ENCODE measurements at regions not wholly inside any gene's neighbourhood (a gene's known extent, or its start where the extent isn't known, plus 50 kb on each side); places are given as distances from the start of the nearest gene placed in this dataset.

DNA sequence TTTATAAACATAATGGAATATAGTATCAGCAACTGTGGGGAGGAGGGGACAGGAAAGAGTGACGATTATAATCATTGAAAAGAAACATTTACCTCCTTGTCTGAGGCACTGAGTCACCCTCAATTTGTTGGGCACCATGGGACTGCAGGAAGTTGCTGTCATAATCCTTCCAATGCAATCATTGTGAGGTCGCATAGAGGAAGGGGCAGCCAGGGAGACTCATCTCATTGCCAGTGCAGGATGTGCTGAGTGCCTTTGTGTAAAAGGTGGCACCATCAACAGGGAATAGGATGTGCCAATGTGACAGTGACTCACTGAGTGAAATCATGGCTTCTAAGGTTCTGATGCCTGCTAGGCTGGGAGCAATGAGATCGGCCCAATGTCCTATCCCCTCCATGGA, 300.4 kb upstream of the ADAMTS9 start:
- DNase-seq, result no peak

- no peak for DNase-seq
Observed at GRCh38 chr3:64987726-64988125, 299.9 kb upstream of the ADAMTS9 start.

DNA sequence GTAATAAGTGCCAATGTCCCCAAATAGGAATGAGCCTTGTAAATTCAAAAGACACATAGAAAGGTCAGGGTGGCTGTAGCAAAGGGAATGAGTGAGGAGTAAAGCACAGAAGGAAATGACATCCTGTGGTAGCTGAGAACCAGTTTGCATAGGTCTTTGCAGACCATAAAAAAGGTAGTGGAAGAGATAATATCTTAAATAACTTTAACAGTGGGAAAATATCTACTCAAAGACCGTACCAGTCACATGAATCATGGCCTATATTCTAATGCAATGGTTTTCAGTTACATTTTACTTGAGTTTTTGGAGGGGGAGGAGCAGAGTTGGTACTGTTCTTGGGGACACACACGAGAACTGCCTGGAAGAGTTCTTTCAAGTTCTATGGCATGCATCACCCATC, 297.3 kb upstream of the ADAMTS9 start:
- DNase-seq, result no peak

DNA sequence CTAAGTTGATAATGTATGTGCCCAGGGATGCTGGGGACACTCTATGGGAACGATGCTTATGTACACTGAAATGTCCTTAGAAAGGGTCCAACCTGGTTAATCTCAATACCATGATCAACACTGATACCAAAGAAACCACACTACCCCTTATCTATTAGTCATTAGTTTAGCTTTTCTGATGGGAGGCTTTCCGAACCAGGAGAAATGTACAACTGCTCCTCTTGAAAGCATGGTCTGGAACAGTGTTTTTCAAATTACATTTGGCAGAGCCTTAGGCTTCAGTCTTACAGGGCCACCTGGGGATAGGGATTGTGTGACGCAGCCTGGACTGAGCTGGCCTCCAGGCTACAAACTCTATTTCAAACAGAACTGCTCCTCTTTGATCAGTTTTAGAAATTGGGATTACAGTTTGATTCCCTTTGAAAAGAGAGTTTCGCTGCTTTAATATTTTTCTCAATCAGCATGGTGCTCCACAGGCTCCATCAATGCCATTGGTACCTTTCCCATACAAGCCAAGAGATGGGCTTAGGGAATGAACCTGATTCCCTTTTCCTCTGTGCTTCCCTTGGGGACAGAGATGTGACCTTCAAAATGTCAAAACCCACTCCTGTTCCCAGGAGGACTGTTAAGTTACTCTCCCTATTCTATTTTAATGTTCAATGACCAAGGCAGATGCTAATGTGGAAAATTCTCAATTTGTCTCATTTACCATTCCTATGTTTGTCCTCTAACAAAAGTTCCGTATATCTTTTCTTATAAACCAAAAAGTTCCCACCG, 296.0 kb upstream of the ADAMTS9 start:
- no peak for DNase-seq

GRCh38 chr3:64977308-64978100, 289.7 kb upstream of the ADAMTS9 start:
- no peak for DNase-seq

DNA sequence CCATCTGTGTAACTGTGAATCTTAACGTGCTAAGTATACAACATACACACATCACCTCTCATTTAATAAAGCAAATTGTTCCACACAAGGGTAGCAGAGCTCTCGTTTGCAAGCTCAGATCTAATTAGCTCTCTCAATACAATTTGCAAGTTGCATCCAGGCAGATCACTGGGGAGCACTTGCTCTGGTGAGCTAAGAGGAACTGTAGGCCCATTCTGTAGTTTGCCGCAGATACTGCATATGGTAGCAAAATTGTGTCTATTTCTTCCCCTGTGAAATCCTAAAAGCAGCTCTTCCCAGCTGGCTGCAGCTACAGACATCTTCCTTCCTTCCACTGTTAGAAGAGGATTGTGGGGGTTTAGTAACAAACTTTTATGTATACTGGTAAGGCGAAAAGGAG, 288.7 kb upstream of the ADAMTS9 start:
- DNase-seq, result no peak

GRCh38 chr3:64975147-64975546, 287.3 kb upstream of the ADAMTS9 start:
- DNase-seq, result no peak

- DNase-seq, result no peak
Observed at GRCh38 chr3:64974401-64974800, 286.6 kb upstream of the ADAMTS9 start.

DNA sequence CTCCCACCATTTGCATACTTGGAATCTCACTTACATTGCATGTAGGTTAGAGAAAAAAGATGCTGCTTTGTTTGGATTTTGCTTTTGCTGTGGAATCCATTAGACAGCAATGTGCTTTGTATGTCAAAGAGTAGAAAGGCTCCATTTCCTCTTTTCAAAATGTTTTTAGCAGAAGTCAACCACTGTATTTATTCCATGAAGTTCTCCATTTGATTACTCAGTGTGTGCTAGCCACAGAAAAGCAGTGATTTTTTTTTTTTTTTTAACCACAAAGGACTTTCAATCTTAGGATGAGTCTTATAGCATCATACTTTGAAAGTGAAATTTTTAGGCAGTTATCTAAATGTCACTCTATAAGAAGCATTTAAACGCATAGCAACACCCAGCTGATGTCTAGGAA, 285.0 kb upstream of the ADAMTS9 start:
- peak in 1 of 5 experiments; percentile 64 for DNase-seq

DNA sequence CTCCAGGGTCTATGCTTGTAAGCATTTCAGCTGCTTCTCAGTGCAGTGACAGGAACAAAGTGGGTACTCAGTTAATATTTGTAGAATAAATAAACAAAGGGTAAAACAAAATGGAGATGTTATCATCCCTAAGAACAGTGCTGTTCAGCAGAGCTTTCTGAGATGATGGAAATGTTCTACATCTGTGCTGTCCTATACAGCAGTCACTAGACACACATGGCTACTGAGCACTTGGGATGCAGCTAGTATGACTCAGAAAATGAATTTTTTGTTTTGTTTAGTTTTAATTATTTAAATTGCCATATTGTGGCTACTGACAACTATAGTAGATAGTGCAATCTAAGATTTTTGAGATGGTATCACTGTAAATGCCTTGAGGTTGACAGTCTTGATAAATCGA, 283.8 kb upstream of the ADAMTS9 start:
- DNase-seq, result no peak

GRCh38 chr3:64970634-64971033, 282.8 kb upstream of the ADAMTS9 start:
- DNase-seq, result no peak

- no peak for DNase-seq
Observed at GRCh38 chr3:64961301-64961700, 273.5 kb upstream of the ADAMTS9 start.

DNA sequence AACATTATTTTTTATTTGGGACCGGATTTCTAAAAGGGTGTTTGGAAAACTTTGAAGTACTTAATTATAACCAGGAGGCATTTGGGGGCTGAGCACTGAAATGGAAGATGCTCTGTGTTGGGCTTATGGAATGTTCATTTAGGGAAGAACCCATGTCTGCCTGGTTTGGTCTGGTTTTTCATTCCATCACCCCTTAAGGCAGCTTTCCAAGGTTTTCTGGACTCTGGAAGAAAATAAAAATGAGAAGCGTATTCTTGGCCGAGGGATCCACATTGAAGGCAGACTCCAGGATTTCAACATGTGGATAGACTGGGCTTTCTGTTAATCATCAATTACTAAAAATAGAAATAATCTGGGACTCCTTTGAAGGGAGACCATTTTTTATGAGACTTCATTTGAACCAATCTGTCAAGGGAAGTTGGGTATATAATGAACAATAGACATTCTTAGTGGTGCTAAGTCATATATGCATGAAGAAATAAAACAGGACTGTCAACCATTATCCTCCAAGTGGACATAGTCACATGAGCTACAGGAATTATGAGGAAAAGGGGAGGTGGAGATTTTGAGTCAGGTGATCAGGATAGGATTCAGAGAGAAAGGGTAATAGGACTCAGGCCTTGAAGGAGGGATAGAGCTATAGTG, 270.5 kb upstream of the ADAMTS9 start:
- DNase-seq, result no peak

- DNase-seq, result no peak
Observed at GRCh38 chr3:64957408-64958198, 269.8 kb upstream of the ADAMTS9 start.

DNA sequence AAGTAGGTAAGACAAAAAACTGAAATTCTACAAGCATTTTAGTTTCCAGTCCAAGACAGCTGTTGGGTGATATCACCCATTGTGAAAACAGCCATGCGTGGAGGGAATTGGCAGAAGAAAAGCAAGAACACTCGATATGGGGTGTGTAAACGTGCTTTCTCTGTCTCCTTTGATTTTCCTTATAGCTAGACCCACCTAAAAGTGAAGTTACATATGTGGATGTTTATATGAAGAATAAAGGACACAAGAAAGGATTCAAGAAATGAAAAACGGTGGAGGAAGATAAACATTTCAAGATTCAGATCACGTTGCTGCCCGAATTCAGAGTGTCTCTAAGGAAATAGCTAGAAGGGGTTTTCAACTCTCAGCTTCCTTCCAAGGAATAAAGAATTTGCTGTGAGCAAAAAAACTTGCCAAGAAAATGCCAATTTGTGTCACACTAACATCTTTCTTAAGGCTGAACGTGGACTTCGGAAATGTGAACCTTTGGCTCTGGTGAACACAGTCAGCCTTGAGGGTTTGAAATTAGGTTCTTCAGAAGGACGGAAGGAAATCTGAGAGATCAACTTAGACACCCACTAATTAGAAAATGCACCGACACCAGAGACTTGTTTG, 269.0 kb upstream of the ADAMTS9 start:
- no peak for DNase-seq

DNA sequence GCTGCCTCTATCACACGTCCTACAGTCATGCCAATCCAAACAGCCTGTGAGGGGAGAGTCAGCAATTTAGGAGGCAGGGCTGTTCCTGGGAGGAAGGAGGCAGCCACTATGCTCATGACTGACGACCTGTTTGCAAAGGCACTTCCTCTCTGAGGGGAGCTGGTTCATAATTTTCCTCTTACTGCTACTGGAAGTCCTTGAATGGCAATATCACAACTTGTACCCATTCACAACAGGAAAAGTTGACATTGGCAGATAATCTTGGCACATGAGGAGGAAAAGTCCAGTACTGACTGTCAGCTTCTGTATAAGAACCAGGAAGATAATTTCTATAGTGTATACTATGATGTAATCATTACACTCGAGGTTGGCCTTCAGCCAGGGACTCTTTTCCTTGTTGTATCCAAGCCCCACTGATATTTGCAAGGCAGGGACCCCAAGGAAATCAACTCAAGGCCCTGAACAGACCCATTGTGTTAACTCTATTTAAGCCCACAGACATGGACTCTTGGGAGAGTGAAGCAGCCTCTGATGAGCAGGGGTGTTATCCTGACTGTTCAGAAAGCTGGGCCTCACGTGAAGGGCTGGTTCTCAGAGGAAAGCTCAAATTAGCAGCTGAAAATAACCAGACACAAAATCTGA, 267.3 kb upstream of the ADAMTS9 start:
- DNase-seq, result no peak

DNA sequence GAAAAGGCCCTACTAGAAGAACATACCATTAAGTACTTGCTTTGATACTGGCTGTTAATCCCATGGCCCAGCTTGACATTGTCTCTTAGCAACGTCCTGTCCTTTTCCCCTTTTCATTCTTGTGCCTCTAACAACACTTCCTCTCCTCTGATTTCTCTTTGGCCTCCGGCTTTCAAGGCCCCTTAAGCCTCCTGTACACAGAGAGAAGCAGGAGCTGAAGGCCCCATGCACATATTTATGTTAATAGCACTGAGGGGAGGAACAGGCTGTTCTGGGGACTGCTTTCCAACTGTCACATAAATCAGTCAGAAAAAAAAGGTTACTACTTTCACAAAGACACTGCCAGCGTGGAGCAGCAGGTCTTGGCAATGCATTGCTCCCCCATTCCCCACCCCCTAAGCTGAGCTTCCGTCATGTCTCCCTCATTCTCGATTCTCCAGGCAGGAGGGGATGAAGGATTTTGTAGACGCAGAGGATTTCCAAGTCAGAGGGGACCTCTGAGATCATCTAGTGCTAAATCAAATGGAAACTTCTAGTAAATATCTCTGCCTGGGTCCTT, 257.4 kb upstream of the ADAMTS9 start:
- no peak for DNase-seq

DNA sequence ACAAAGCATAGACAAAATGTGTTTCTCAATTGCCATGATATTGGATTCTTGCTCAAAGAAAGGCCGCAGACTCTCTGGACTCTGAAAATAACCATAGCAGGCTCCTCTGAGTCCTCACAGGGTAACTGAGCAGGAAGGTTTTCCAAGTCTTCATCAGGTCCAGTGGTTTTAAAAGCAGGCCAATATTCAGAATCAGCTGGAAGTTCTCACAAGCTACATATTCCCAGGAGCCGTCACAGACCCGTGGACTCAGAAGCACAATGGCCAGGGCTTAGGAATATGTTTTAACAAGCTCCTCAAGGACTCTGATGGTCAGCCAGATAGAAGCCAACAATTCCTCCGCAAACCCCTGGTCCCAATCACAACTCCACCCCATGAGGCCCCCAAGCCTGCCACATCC, 256.1 kb upstream of the ADAMTS9 start:
- DNase-seq, result no peak

- DNase-seq, result no peak
Observed at GRCh38 chr3:64940596-64941348, 253.0 kb upstream of the ADAMTS9 start.

DNA sequence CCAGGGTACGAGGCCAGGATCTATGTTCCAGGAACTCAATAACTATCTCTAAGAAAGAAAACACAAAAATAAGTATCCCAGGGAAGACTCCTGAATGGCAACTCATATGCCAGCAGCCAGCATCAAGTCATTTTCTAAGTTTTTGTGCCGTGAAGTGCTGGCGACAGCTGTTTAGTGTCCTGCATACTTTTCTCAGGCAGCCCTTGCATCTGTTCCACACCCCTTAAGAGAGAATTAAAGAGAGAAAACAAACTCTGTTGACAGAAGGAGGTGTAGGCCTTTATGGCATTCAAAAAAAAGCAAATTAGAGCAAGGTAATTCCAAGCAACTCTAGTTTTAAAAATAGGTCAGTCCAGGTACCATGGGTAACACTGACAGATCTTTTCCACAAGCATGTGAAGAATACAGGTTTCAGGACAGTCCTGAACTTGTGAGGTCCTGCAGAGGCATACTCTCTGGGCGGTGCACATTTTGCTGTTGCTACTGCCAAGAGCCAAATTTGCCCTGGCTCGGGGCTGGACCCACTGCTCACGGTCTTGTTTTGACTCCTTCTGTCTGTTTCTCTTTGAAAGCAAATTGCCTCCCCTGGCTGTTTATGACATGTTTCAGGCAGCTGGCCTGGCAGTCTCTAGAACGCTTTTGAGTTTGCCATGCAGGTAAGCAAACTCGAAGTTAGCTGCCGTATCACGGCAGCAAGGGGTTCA, 252.1 kb upstream of the ADAMTS9 start:
- DNase-seq, result no peak

Measured in T-helper 2 cell (primary cell).